Osteocyte (in vitro differentiated cells): ENCODE measurements at regions not wholly inside any gene's neighbourhood (a gene's known extent, or its start where the extent isn't known, plus 50 kb on each side); places are given as distances from the start of the nearest gene placed in this dataset.

ENCODE experiments used
- DNase-seq: peaks from one replicate; pipeline ENCODE4 v3.0.0; 2021; ENCODE audit warnings: mixed read lengths; ENCODE audit not compliant: unreplicated experiment; ENCODE audit errors: extremely low spot score
- H3K27ac Mint-ChIP-seq: one replicate; pipeline ENCODE4 v1.8.0; 2021; ENCODE audit warnings: mild to moderate bottlenecking, mixed read lengths; ENCODE audit not compliant: unreplicated experiment
- H3K27me3 Mint-ChIP-seq: one replicate; pipeline ENCODE4 v1.8.0; 2021; ENCODE audit warnings: mixed read lengths; ENCODE audit not compliant: unreplicated experiment
- H3K36me3 Mint-ChIP-seq: one replicate; pipeline ENCODE4 v1.8.0; 2021; ENCODE audit warnings: mixed read lengths; ENCODE audit not compliant: unreplicated experiment
- H3K4me1 Mint-ChIP-seq: one replicate; pipeline ENCODE4 v1.8.0; 2021; ENCODE audit warnings: mixed read lengths; ENCODE audit not compliant: unreplicated experiment
- H3K4me3 Mint-ChIP-seq: one replicate; pipeline ENCODE4 v1.8.0; 2021; ENCODE audit warnings: mild to moderate bottlenecking, moderate library complexity, mixed read lengths; ENCODE audit not compliant: unreplicated experiment
- H3K9me3 Mint-ChIP-seq: one replicate; pipeline ENCODE4 v1.8.0; 2021; ENCODE audit warnings: mixed read lengths; ENCODE audit not compliant: unreplicated experiment
- CTCF ChIP-seq: fragments of 200-600 bp; sonication (generic); IDR thresholded peaks from 2 replicates; pipeline ENCODE4 v1.5.0; 2021; ENCODE audit warnings: antibody characterized with exemption, mild to moderate bottlenecking, moderate library complexity

GRCh38 chr3:193884652-193885051 lies 251.3 kb upstream of the HES1 start:
- Mint-ChIP-seq H3K4me1 (peaks cover 6% of the 10 kb centered on the region), H3K4me3 (no peak overlapping the region), H3K27me3 (peaks cover 28% of the 10 kb centered on the region), H3K36me3 (peaks cover 7% of the 10 kb centered on the region), H3K9me3 (peaks cover 7% of the 10 kb centered on the region), H3K27ac (no peak overlapping the region)
- no peak for DNase-seq
- TF ChIP-seq CTCF = no peak

- Mint-ChIP-seq H3K36me3 (peaks cover 7% of the 10 kb centered on the region), H3K27ac (no peak overlapping the region), H3K4me1 (peaks cover 6% of the 10 kb centered on the region), H3K4me3 (no peak overlapping the region), H3K27me3 (peaks cover 30% of the 10 kb centered on the region), H3K9me3 (peaks cover 7% of the 10 kb centered on the region)
- no peak for TF ChIP-seq CTCF
- DNase-seq = no peak
These were observed 250.1 kb upstream of the HES1 start for GRCh38 chr3:193885832-193886231.

GRCh38 chr3:193890016-193890897 lies 245.7 kb upstream of the HES1 start:
- H3K36me3 Mint-ChIP-seq = peaks cover 5% of the 10 kb centered on the region
- no peak for DNase-seq
- H3K4me3 Mint-ChIP-seq = no peak overlapping the region
- peaks cover 2% of the 10 kb centered on the region for H3K4me1 Mint-ChIP-seq
- H3K27me3 Mint-ChIP-seq = peaks cover 29% of the 10 kb centered on the region
- peaks cover 7% of the 10 kb centered on the region for H3K9me3 Mint-ChIP-seq
- H3K27ac Mint-ChIP-seq = no peak overlapping the region
- TF ChIP-seq CTCF = no peak

- H3K27ac Mint-ChIP-seq = no peak overlapping the region
- H3K27me3 Mint-ChIP-seq = peaks cover 50% of the 10 kb centered on the region
- no peaks in the 10 kb centered on the region for H3K9me3 Mint-ChIP-seq
- peaks cover 9% of the 10 kb centered on the region for H3K4me1 Mint-ChIP-seq
- peaks cover 2% of the 10 kb centered on the region for H3K36me3 Mint-ChIP-seq
- DNase-seq = no peak
- H3K4me3 Mint-ChIP-seq = no peak overlapping the region
- no peak for TF ChIP-seq CTCF
These were observed 241.7 kb upstream of the HES1 start for GRCh38 chr3:193894121-193894863.

GRCh38 chr3:193895409-193895808 lies 240.5 kb upstream of the HES1 start:
- no peak overlapping the region for H3K27ac Mint-ChIP-seq
- peaks cover 2% of the 10 kb centered on the region for H3K36me3 Mint-ChIP-seq
- H3K4me1 Mint-ChIP-seq = peaks cover 9% of the 10 kb centered on the region
- H3K9me3 Mint-ChIP-seq = no peaks in the 10 kb centered on the region
- no peak for DNase-seq
- no peak overlapping the region for H3K4me3 Mint-ChIP-seq
- TF ChIP-seq CTCF = no peak
- peaks cover 52% of the 10 kb centered on the region for H3K27me3 Mint-ChIP-seq
